ENCODE measurements at regions not wholly inside any gene's neighbourhood (a gene's known extent, or its start where the extent isn't known, plus 50 kb on each side); places are given as distances from the start of the nearest gene placed in this dataset.
A peak's percentile ranks its signal among the peaks of the same experiment; 100 is the strongest.
"Not testable (repeated sequence)": the region's sequence is repeated elsewhere in the genome, so short reads cannot be mapped to it uniquely, and the experiment has no call there.

GRCh38 chr19:13696839-13697238, 67.5 kb upstream of the MRI1 start:
- H3K4me3 ChIP-seq (ENCODE audit: control insufficient read depth, low read depth, low read length), result no peak overlapping the region

GRCh38 chr19:13693889-13694288, 70.4 kb upstream of the MRI1 start:
- H3K4me3 ChIP-seq (ENCODE audit: control insufficient read depth, low read depth, low read length), result no peak overlapping the region
- no peak for TF ChIP-seq CTCF (IDR thresholded peaks at IDR 0.05; ENCODE audit: control insufficient read depth, insufficient read depth, low read depth, low read length, missing control alignments)
- no peak for DNase-seq (ENCODE audit: low read depth)

More at GRCh38 chr19:13696839-13697238, 67.5 kb upstream of the MRI1 start:
- DNase-seq (ENCODE audit: low read depth), result no peak
- TF ChIP-seq CTCF (IDR thresholded peaks at IDR 0.05; ENCODE audit: control insufficient read depth, insufficient read depth, low read depth, low read length, missing control alignments), result no peak

GRCh38 chr19:13691569-13692435, 72.5 kb upstream of the MRI1 start:
- H3K4me3 ChIP-seq (ENCODE audit: control insufficient read depth, low read depth, low read length), result no peak overlapping the region
- peak; percentile 25 for DNase-seq (ENCODE audit: low read depth)
- TF ChIP-seq CTCF (IDR thresholded peaks at IDR 0.05; ENCODE audit: control insufficient read depth, insufficient read depth, low read depth, low read length, missing control alignments), result no peak

- DNase-seq (ENCODE audit: low read depth), result no peak
- TF ChIP-seq CTCF (IDR thresholded peaks at IDR 0.05; ENCODE audit: control insufficient read depth, insufficient read depth, low read depth, low read length, missing control alignments), result no peak
- no peak overlapping the region for H3K4me3 ChIP-seq (ENCODE audit: control insufficient read depth, low read depth, low read length)
Observed at GRCh38 chr19:13689085-13689484, 75.2 kb upstream of the MRI1 start.

- no peak for TF ChIP-seq CTCF (IDR thresholded peaks at IDR 0.05; ENCODE audit: control insufficient read depth, insufficient read depth, low read depth, low read length, missing control alignments)
- DNase-seq (ENCODE audit: low read depth), result no peak
- no peak overlapping the region for H3K4me3 ChIP-seq (ENCODE audit: control insufficient read depth, low read depth, low read length)
Observed at GRCh38 chr19:13684021-13684420, 80.3 kb upstream of the MRI1 start.

- no peak overlapping the region for H3K4me3 ChIP-seq (ENCODE audit: control insufficient read depth, low read depth, low read length)
- DNase-seq (ENCODE audit: low read depth), result peak; percentile 8
- no peak for TF ChIP-seq CTCF (IDR thresholded peaks at IDR 0.05; ENCODE audit: control insufficient read depth, insufficient read depth, low read depth, low read length, missing control alignments)
Observed at GRCh38 chr19:13681509-13681908, 82.8 kb upstream of the MRI1 start.

- not testable (repeated sequence) for H3K4me3 ChIP-seq (ENCODE audit: control insufficient read depth, low read depth, low read length); DNase-seq (ENCODE audit: low read depth)
Observed at GRCh38 chr19:13680708-13681360, 83.5 kb upstream of the MRI1 start.

- not testable (repeated sequence) for DNase-seq (ENCODE audit: low read depth); H3K4me3 ChIP-seq (ENCODE audit: control insufficient read depth, low read depth, low read length)
Observed at GRCh38 chr19:13676967-13677366, 87.4 kb upstream of the MRI1 start.

GRCh38 chr19:13672480-13673175, 91.7 kb upstream of the MRI1 start:
- not testable (repeated sequence) for DNase-seq (ENCODE audit: low read depth); H3K4me3 ChIP-seq (ENCODE audit: control insufficient read depth, low read depth, low read length)
